ENCODE measurements at regions not wholly inside any gene's neighbourhood (a gene's known extent, or its start where the extent isn't known, plus 50 kb on each side); places are given as distances from the start of the nearest gene placed in this dataset.

DNA sequence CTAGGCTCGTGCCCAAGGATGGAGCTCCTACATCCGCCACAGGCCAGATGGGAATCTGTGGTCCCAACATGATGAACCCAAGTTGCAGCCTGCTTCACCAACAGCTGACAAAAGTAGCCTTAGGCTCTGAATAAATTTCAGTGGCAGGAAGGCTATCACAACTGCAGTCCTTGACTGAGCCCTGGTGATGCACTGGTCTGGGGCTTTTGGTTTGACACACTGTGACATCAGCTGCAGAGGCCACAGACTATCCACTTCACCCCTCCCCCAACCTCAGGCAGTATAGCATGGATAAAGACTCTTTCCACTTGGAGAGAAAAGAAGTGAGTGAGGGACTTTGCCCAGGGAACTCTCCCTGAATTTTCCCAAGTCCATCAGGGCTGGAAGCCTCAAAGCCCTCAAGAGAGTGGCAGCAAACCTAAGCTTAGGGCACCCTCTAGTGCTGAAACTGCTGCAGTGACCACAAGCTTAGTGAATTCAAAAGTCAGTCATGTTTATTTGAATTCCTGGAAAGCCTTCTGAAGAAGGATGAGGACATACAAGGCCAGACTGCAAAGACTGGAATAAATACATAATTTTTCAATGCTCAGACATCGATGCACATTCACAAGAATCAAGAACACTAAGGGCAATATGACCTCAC is 135.0 kb upstream of the TENT5D start:
- H3K27me3 ChIP-seq (ENCODE audit: insufficient read depth), result no peaks in the 10 kb centered on the region
- no peaks in the 10 kb centered on the region for H3K9me2 ChIP-seq
- peak; percentile 30 for DNase-seq
- H3F3A ChIP-seq (replicated peaks; ENCODE audit: insufficient read depth), result no peaks in the 10 kb centered on the region
- CTCF ChIA-PET, result interaction anchor here (0.9 to 1.7 kb wide), 8 partner anchors 9 to 872 kb away, joined by 3 to 7 read pairs (median 4); no protein-coding TSS in a partner anchor
- H2AFZ ChIP-seq (ENCODE audit: low read depth), result no peak overlapping the region
- WGBS (ENCODE audit: low lambda C conversion rate), result 4% methylated on average over 3 of the region's 3 CpGs
- POLR2A ChIA-PET, result no interaction called here
- TF ChIP-seq, protein P1, sequence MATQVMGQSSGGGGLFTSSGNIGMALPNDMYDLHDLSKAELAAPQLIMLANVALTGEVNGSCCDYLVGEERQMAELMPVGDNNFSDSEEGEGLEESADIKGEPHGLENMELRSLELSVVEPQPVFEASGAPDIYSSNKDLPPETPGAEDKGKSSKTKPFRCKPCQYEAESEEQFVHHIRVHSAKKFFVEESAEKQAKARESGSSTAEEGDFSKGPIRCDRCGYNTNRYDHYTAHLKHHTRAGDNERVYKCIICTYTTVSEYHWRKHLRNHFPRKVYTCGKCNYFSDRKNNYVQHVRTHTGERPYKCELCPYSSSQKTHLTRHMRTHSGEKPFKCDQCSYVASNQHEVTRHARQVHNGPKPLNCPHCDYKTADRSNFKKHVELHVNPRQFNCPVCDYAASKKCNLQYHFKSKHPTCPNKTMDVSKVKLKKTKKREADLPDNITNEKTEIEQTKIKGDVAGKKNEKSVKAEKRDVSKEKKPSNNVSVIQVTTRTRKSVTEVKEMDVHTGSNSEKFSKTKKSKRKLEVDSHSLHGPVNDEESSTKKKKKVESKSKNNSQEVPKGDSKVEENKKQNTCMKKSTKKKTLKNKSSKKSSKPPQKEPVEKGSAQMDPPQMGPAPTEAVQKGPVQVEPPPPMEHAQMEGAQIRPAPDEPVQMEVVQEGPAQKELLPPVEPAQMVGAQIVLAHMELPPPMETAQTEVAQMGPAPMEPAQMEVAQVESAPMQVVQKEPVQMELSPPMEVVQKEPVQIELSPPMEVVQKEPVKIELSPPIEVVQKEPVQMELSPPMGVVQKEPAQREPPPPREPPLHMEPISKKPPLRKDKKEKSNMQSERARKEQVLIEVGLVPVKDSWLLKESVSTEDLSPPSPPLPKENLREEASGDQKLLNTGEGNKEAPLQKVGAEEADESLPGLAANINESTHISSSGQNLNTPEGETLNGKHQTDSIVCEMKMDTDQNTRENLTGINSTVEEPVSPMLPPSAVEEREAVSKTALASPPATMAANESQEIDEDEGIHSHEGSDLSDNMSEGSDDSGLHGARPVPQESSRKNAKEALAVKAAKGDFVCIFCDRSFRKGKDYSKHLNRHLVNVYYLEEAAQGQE (IDR thresholded peaks at IDR 0.05; ENCODE audit: low read depth, low read length), result no peak
- TF ChIP-seq SMC3 (IDR thresholded peaks at IDR 0.05; ENCODE audit: low read depth, low read length) (peak; percentile 47), TCF12 (IDR thresholded peaks at IDR 0.05) (no peak), NFIC (IDR thresholded peaks at IDR 0.05; ENCODE audit: borderline replicate concordance) (no peak), EZH2phosphoT487 (IDR thresholded peaks at IDR 0.05; ENCODE audit: borderline replicate concordance, low read depth) (no peak), EP300 (IDR thresholded peaks at IDR 0.05; ENCODE audit: borderline replicate concordance in 1 of 2, low read depth in 1 of 2, low read length in 1 of 2) (no peak), RCOR1 (IDR thresholded peaks at IDR 0.05; ENCODE audit: low read length) (no peak), NRF1 (IDR thresholded peaks at IDR 0.05; ENCODE audit: low read depth, low read length) (no peak), TAF1 (IDR thresholded peaks at IDR 0.05; ENCODE audit: borderline replicate concordance, low read depth, low read length) (no peak), MEF2A (IDR thresholded peaks at IDR 0.05; ENCODE audit: borderline replicate concordance, low read depth) (no peak), RAD21 (IDR thresholded peaks at IDR 0.05; ENCODE audit: low read length) (peak; percentile 80), MXI1 (IDR thresholded peaks at IDR 0.05; ENCODE audit: low read depth, low read length) (no peak)
- TF ChIP-seq, protein P2, sequence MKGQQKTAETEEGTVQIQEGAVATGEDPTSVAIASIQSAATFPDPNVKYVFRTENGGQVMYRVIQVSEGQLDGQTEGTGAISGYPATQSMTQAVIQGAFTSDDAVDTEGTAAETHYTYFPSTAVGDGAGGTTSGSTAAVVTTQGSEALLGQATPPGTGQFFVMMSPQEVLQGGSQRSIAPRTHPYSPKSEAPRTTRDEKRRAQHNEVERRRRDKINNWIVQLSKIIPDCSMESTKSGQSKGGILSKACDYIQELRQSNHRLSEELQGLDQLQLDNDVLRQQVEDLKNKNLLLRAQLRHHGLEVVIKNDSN (IDR thresholded peaks at IDR 0.05; ENCODE audit: borderline replicate concordance, low read depth), result no peak
- TF ChIP-seq, protein P3, sequence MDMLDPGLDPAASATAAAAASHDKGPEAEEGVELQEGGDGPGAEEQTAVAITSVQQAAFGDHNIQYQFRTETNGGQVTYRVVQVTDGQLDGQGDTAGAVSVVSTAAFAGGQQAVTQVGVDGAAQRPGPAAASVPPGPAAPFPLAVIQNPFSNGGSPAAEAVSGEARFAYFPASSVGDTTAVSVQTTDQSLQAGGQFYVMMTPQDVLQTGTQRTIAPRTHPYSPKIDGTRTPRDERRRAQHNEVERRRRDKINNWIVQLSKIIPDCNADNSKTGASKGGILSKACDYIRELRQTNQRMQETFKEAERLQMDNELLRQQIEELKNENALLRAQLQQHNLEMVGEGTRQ (IDR thresholded peaks at IDR 0.05; ENCODE audit: borderline replicate concordance, low read depth, low read length), result no peak
- TF ChIP-seq, protein P4, sequence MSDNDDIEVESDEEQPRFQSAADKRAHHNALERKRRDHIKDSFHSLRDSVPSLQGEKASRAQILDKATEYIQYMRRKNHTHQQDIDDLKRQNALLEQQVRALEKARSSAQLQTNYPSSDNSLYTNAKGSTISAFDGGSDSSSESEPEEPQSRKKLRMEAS (IDR thresholded peaks at IDR 0.05; ENCODE audit: low read depth), result no peak
- TF ChIP-seq, protein P5, sequence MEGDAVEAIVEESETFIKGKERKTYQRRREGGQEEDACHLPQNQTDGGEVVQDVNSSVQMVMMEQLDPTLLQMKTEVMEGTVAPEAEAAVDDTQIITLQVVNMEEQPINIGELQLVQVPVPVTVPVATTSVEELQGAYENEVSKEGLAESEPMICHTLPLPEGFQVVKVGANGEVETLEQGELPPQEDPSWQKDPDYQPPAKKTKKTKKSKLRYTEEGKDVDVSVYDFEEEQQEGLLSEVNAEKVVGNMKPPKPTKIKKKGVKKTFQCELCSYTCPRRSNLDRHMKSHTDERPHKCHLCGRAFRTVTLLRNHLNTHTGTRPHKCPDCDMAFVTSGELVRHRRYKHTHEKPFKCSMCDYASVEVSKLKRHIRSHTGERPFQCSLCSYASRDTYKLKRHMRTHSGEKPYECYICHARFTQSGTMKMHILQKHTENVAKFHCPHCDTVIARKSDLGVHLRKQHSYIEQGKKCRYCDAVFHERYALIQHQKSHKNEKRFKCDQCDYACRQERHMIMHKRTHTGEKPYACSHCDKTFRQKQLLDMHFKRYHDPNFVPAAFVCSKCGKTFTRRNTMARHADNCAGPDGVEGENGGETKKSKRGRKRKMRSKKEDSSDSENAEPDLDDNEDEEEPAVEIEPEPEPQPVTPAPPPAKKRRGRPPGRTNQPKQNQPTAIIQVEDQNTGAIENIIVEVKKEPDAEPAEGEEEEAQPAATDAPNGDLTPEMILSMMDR (IDR thresholded peaks at IDR 0.05), result peak; percentile 58
- TF ChIP-seq, protein P6, sequence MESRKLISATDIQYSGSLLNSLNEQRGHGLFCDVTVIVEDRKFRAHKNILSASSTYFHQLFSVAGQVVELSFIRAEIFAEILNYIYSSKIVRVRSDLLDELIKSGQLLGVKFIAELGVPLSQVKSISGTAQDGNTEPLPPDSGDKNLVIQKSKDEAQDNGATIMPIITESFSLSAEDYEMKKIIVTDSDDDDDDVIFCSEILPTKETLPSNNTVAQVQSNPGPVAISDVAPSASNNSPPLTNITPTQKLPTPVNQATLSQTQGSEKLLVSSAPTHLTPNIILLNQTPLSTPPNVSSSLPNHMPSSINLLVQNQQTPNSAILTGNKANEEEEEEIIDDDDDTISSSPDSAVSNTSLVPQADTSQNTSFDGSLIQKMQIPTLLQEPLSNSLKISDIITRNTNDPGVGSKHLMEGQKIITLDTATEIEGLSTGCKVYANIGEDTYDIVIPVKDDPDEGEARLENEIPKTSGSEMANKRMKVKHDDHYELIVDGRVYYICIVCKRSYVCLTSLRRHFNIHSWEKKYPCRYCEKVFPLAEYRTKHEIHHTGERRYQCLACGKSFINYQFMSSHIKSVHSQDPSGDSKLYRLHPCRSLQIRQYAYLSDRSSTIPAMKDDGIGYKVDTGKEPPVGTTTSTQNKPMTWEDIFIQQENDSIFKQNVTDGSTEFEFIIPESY (IDR thresholded peaks at IDR 0.05; ENCODE audit: borderline replicate concordance, low read depth), result no peak
- no peaks in the 10 kb centered on the region for H3K79me2 ChIP-seq (ENCODE audit: insufficient read depth)
- H4K20me1 ChIP-seq (ENCODE audit: insufficient read depth), result no peaks in the 10 kb centered on the region
- H3K27ac ChIP-seq (ENCODE audit: low read depth in 2 of 2, low read length in 1 of 2), result no peak overlapping the region
- no peaks in the 10 kb centered on the region for H3K4me1 ChIP-seq (ENCODE audit: control insufficient read depth in 1 of 2, insufficient read depth in 2 of 2, low read depth in 1 of 2, low read length in 1 of 2)
- H3K9me3 ChIP-seq, result no peaks in the 10 kb centered on the region
- H3K4me3 ChIP-seq (ENCODE audit: low read depth in 2 of 2, low read length in 1 of 2), result no peak overlapping the region; a peak in 1 of 4 replicates
- no peaks in the 10 kb centered on the region for H3K36me3 ChIP-seq (replicated peaks in 1 of 2; ENCODE audit: control insufficient read depth in 1 of 2, insufficient read depth in 2 of 2, low read length in 1 of 2)
- no peak overlapping the region for H3K9ac ChIP-seq
- H3K4me2 ChIP-seq, result no peak overlapping the region

Measured in SK-N-SH (cell line).